K562 (cell line): ENCODE measurements at regions not wholly inside any gene's neighbourhood (a gene's known extent, or its start where the extent isn't known, plus 50 kb on each side); places are given as distances from the start of the nearest gene placed in this dataset.

Experiments used
- ATAC-seq: fragments of 200-7000 bp; cut with Tn5 transposase; 3 replicates; pipeline ENCODE4 v1.9.1; 2020; ENCODE audit warnings: moderate library complexity
- BruUV-seq: library from RNA; stranded (reverse); fragments of 400-500 nt; replicated peaks from 2 replicates; lab custom pipeline; 2021; lab: Mats Ljungman, UMichigan
- CTCF ChIA-PET: fragments of 300-600 bp; formaldehyde crosslinking; extraction: SDS; loops from one replicate; lab custom pipeline; 2021; ENCODE audit warnings: low intra/inter-chr PET ratio; lab: Yijun Ruan, JAX
- POLR2A ChIA-PET: fragments of 300-600, 350-650 bp; sonication (Branson Sonifier 250); formaldehyde crosslinking; extraction: SDS; loops from one replicate; lab custom pipeline; 2021; ENCODE audit warnings: antibody characterized with exemption, inconsistent platforms; lab: Yijun Ruan, JAX
- DNase-seq, 4 experiments: peaks; one replicate each; pipeline versions ENCODE4 v3.0.0 to v3.0.0-alpha.2; 2011 to 2018; ENCODE audit warnings: low spot score in 3 of 4, mixed read lengths in 3 of 4; ENCODE audit errors: extremely low read depth in 1 of 4
- FAIRE-seq: peaks from 2 replicates; lab custom pipeline; 2011; peaks lifted over from hg19 to GRCh38; lab: Jason Lieb, UNC
- H2AFZ ChIP-seq: 2 replicates; pipeline ENCODE4 v1.6.0; 2011; ENCODE audit warnings: low read depth, low read length, control low read depth, inconsistent platforms
- H3K27ac ChIP-seq: fragments of 200-600 bp; 3 replicates; pipeline ENCODE4 v1.8.0; 2011; ENCODE audit warnings: low read depth, mild to moderate bottlenecking, control low read depth, inconsistent platforms, low read length, moderate library complexity, mixed read lengths; ENCODE audit errors: extremely low read depth
- H3K27me3 ChIP-seq, 2 experiments: fragments of 300-600 bp in 1 of 2; 2 replicates in 1 of 2; 3 replicates in 1 of 2; pipeline versions ENCODE4 v1.6.0 to v1.8.0; 2011; ENCODE audit warnings: inconsistent platforms in 2 of 2, low read length in 2 of 2, mild to moderate bottlenecking in 1 of 2, mixed read lengths in 1 of 2, moderate library complexity in 1 of 2; ENCODE audit not compliant: control insufficient read depth in 2 of 2, insufficient read depth in 2 of 2
- H3K36me3 ChIP-seq: fragments of 300-600 bp; 3 replicates; pipeline ENCODE4 v1.8.0; 2011; ENCODE audit warnings: mild to moderate bottlenecking, low read length, inconsistent platforms; ENCODE audit not compliant: control insufficient read depth, insufficient read depth
- H3K4me1 ChIP-seq, 2 experiments: fragments of 200-600 bp in 1 of 2; replicated peaks in 1 of 2; 2 replicates in 1 of 2; 3 replicates in 1 of 2; pipeline versions ENCODE4 v1.5.1 to v1.8.0; 2011; ENCODE audit warnings: inconsistent platforms in 2 of 2, low read length in 2 of 2, mild to moderate bottlenecking in 1 of 2, mixed read lengths in 1 of 2, moderate library complexity in 1 of 2; ENCODE audit not compliant: control insufficient read depth in 2 of 2, insufficient read depth in 2 of 2
- H3K4me2 ChIP-seq: 2 replicates; pipeline ENCODE4 v1.6.1; 2011; ENCODE audit warnings: low read length, control low read depth, inconsistent platforms, mixed read lengths; ENCODE audit not compliant: insufficient read depth
- H3K4me3 ChIP-seq: fragments of 200-600 bp; sonication (generic), shearing (Covaris generic); 2 replicates; pipeline ENCODE4 v1.5.1; 2016; ENCODE audit warnings: control low read depth, inconsistent platforms
- H3K79me2 ChIP-seq: fragments of 200-600 bp; 3 replicates; pipeline ENCODE4 v1.8.0; 2011; ENCODE audit warnings: low read length, inconsistent platforms; ENCODE audit not compliant: control insufficient read depth, insufficient read depth
- H3K9ac ChIP-seq, 2 experiments: 2 replicates each; pipeline versions ENCODE4 v1.6.0 to v1.6.1; 2011; ENCODE audit warnings: low read depth in 2 of 2, low read length in 2 of 2, control low read depth in 1 of 2, inconsistent platforms in 1 of 2, mild to moderate bottlenecking in 1 of 2, mixed read lengths in 1 of 2; ENCODE audit not compliant: insufficient read depth in 1 of 2
- H3K9me1 ChIP-seq: one replicate; pipeline ENCODE4 v1.6.0; 2011; ENCODE audit warnings: inconsistent platforms, mild to moderate bottlenecking, low read length, moderate library complexity; ENCODE audit not compliant: control insufficient read depth, insufficient read depth
- H3K9me3 ChIP-seq: replicated peaks from 2 replicates; pipeline ENCODE4 v1.5.1; 2011; ENCODE audit warnings: low read depth, low read length, inconsistent platforms; ENCODE audit not compliant: control insufficient read depth, insufficient read depth
- H4K20me1 ChIP-seq: replicated peaks from 2 replicates; pipeline ENCODE4 v1.6.1; 2011; ENCODE audit warnings: low read length, inconsistent platforms, mixed read lengths; ENCODE audit not compliant: control insufficient read depth, insufficient read depth
- ATF6 ChIP-seq: sonication (generic); formaldehyde crosslinking; IDR thresholded peaks from 2 replicates; pipeline ENCODE4 v1.4.0; 2020; ENCODE audit warnings: mild to moderate bottlenecking, missing genetic modification reagents
- JUNB ChIP-seq: fragments of 450-650 bp; formaldehyde crosslinking; conservative IDR thresholded peaks from 2 replicates; pipeline ENCODE4 v1.4.0; 2020; ENCODE audit warnings: mild to moderate bottlenecking
- MXI1 ChIP-seq: IDR thresholded peaks from 2 replicates; pipeline ENCODE4 v1.6.1; 2011; ENCODE audit warnings: low read depth, mild to moderate bottlenecking, improper control_type of control experiment, low read length
- STAG1 ChIP-seq: sonication (generic); formaldehyde crosslinking; IDR thresholded peaks from 2 replicates; pipeline ENCODE4 v1.5.0; 2020; ENCODE audit warnings: missing genetic modification reagents, borderline replicate concordance
- WGBS: fragments of 100-300 bp; shearing (Covaris generic); methylation state at CpG from one replicate; pipeline ENCODE4 v1.1.6; 2016; ENCODE audit warnings: low coverage, mixed read lengths; ENCODE audit not compliant: insufficient coverage; ENCODE audit errors: missing lambda C conversion rate; 5-methylcytosine and 5-hydroxymethylcytosine counted together
- in situ Hi-C: fragments of 300-500 bp; cut with MboI; formaldehyde crosslinking; loops from 4 replicates; pipeline ENCODE4 v1.15.0; 2018; ENCODE audit warnings: inconsistent platforms, mixed read lengths
- intact Hi-C: fragments of 100-400 bp; cut with micrococcal nuclease; formaldehyde crosslinking; loops from 2 replicates; pipeline ENCODE4 v1.14.2; 2022
- TF ChIP-seq, protein P1 (sequence below): sonication (generic); formaldehyde crosslinking; IDR thresholded peaks from 2 replicates; pipeline ENCODE4 v1.8.1; 2023; ENCODE audit warnings: mild to moderate bottlenecking, missing genetic modification reagents

DNA sequence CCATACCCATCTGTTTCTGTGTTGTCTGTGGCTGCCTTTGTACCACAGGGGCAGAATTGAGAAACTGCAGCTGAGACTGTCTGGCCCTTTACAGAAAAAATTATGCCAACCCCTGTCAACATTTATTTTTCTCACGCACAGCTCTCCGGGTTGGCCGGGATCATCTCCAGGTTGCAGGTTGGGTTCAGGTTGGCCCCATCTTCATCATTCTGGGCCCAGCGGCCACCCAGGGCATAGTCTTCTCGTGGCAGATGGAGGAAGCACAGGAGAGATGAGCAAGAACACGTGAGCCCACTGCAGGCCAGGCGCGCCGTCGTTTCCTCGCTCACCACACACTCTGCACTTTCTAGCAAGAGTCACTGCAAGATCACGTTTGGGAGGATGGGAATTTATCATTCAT is 66.1 kb upstream of the SEC14L1 start:
- in situ Hi-C loops, result no loop called here
- Histone ChIP-seq H3K79me2 (no peaks in the 10 kb centered on the region), H3K27ac (no peak overlapping the region), H3K4me2 (no peak overlapping the region), H3K9me1 (no peaks in the 10 kb centered on the region), H3K4me3 (no peak overlapping the region), H3K36me3 (no peaks in the 10 kb centered on the region), H4K20me1 (no peaks in the 10 kb centered on the region), H3K27me3 (no peaks in the 10 kb centered on the region), H3K4me1 (peaks cover 21 to 26% of the 10 kb centered on the region in 2 experiments; a peak in 4 of 5 replicates), H2AFZ (no peak overlapping the region), H3K9me3 (no peaks in the 10 kb centered on the region), H3K9ac (0 out of 4 replicates have a peak overlapping the region, but pooled peaks of 1 of the 2 experiments have one; percentile 18)
- TF ChIP-seq MXI1 (no peak), JUNB (no peak), STAG1 (CRISPR knock-in tag) (no peak), ATF6 (no peak)
- TF ChIP-seq, protein P1, sequence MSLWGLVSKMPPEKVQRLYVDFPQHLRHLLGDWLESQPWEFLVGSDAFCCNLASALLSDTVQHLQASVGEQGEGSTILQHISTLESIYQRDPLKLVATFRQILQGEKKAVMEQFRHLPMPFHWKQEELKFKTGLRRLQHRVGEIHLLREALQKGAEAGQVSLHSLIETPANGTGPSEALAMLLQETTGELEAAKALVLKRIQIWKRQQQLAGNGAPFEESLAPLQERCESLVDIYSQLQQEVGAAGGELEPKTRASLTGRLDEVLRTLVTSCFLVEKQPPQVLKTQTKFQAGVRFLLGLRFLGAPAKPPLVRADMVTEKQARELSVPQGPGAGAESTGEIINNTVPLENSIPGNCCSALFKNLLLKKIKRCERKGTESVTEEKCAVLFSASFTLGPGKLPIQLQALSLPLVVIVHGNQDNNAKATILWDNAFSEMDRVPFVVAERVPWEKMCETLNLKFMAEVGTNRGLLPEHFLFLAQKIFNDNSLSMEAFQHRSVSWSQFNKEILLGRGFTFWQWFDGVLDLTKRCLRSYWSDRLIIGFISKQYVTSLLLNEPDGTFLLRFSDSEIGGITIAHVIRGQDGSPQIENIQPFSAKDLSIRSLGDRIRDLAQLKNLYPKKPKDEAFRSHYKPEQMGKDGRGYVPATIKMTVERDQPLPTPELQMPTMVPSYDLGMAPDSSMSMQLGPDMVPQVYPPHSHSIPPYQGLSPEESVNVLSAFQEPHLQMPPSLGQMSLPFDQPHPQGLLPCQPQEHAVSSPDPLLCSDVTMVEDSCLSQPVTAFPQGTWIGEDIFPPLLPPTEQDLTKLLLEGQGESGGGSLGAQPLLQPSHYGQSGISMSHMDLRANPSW (CRISPR knock-in tag), result no peak
- CTCF ChIA-PET, result no interaction called here
- POLR2A ChIA-PET, result interaction anchor here (0.7 kb wide), 2 partner anchors 14 to 588 kb away, joined by 3 to 5 read pairs; no protein-coding TSS in a partner anchor
- ATAC-seq (no peak), FAIRE-seq (no peak), DNase-seq (no peak)
- 73% methylated on average over 12 of the region's 12 CpGs for WGBS
- BruUV-seq, result no TSS peak
- intact Hi-C loops, result loop anchor here (10.0 kb wide), 1 partner anchor 280 kb away; no protein-coding TSS in a partner anchor
